CD4-positive, alpha-beta T cell treated with Interleukin-15 for 4 hours (primary cell): ENCODE measurements at regions not wholly inside any gene's neighbourhood (a gene's known extent, or its start where the extent isn't known, plus 50 kb on each side); places are given as distances from the start of the nearest gene placed in this dataset.

Experiments
- DNase-seq: peaks from one replicate; pipeline ENCODE4 v3.0.0-alpha.2; 2020; ENCODE audit warnings: low spot score

- no peak for DNase-seq
Observed at GRCh38 chr6:135798751-135799515, 52.6 kb upstream of the PDE7B start.
